IMR-90 (cell line): ENCODE measurements at regions not wholly inside any gene's neighbourhood (a gene's known extent, or its start where the extent isn't known, plus 50 kb on each side); places are given as distances from the start of the nearest gene placed in this dataset.

Experiments
- ATAC-seq: fragments of 200-7000 bp; cut with Tn5 transposase; 2 replicates; pipeline ENCODE4 v1.9.1; 2020; ENCODE audit warnings: low read depth, mild to moderate bottlenecking, moderate library complexity
- BruUV-seq: library from RNA; stranded (reverse); fragments of 400-500 nt; replicated peaks from 2 replicates; lab custom pipeline; 2021; lab: Mats Ljungman, UMichigan
- CTCF ChIA-PET: fragments of 300-600 bp; formaldehyde crosslinking; extraction: SDS; loops from one replicate; lab custom pipeline; 2021; ENCODE audit warnings: antibody characterized with exemption; lab: Yijun Ruan, JAX
- POLR2A ChIA-PET: fragments of 300-600 bp; sonication (Branson Sonifier 250); formaldehyde crosslinking; loops from one replicate; lab custom pipeline; 2022; ENCODE audit warnings: antibody characterized with exemption; ENCODE audit not compliant: unreplicated experiment; lab: Charles Lee
- DNase-seq: peaks from one replicate; pipeline ENCODE4 v3.0.0; 2013
- H2AFZ ChIP-seq: replicated peaks from 2 replicates; pipeline ENCODE3; 2013; ENCODE audit warnings: low read length, mild to moderate bottlenecking; ENCODE audit not compliant: poor library complexity
- H2AK5ac ChIP-seq: 2 replicates; pipeline ENCODE4 v1.6.1; 2013; ENCODE audit warnings: low read depth, low read length, inconsistent platforms
- H2AK9ac ChIP-seq: replicated peaks from 2 replicates; pipeline ENCODE3; 2013; ENCODE audit warnings: mild to moderate bottlenecking, low read depth, low read length, moderate library complexity; ENCODE audit not compliant: poor library complexity
- H2BK120ac ChIP-seq: 2 replicates; pipeline ENCODE4 v1.6.1; 2013; ENCODE audit warnings: low read depth, low read length, inconsistent platforms
- H2BK15ac ChIP-seq: 3 replicates; pipeline ENCODE4 v1.6.1; 2013; ENCODE audit warnings: low read depth, low read length, inconsistent platforms
- H2BK20ac ChIP-seq: 2 replicates; pipeline ENCODE4 v1.6.1; 2013; ENCODE audit warnings: low read depth, mild to moderate bottlenecking, inconsistent platforms, low read length, moderate library complexity
- H2BK5ac ChIP-seq: 2 replicates; pipeline ENCODE4 v1.6.1; 2013; ENCODE audit warnings: mild to moderate bottlenecking, low read depth, low read length, inconsistent platforms; ENCODE audit not compliant: poor library complexity, severe bottlenecking
- H3K14ac ChIP-seq: replicated peaks from 2 replicates; pipeline ENCODE4 v1.6.1; 2013; ENCODE audit warnings: low read depth, low read length, inconsistent platforms
- H3K18ac ChIP-seq: 2 replicates; pipeline ENCODE4 v1.6.1; 2013; ENCODE audit warnings: low read depth, low read length, control low read depth
- H3K23ac ChIP-seq: 2 replicates; pipeline ENCODE4 v1.6.1; 2013; ENCODE audit warnings: low read depth, low read length, inconsistent platforms
- H3K27ac ChIP-seq: 2 replicates; pipeline ENCODE4 v1.5.1; 2013; ENCODE audit warnings: mild to moderate bottlenecking, control low read depth, low read length; ENCODE audit not compliant: insufficient read depth
- H3K27me3 ChIP-seq: 2 replicates; pipeline ENCODE4 v1.6.1; 2013; ENCODE audit warnings: low read length; ENCODE audit not compliant: control insufficient read depth, insufficient read depth
- H3K36me3 ChIP-seq: 2 replicates; pipeline ENCODE4 v1.6.1; 2013; ENCODE audit warnings: low read length, mixed read lengths; ENCODE audit not compliant: control insufficient read depth, insufficient read depth
- H3K4ac ChIP-seq: 2 replicates; pipeline ENCODE4 v1.6.1; 2013; ENCODE audit warnings: low read depth, low read length, inconsistent platforms
- H3K4me1 ChIP-seq: 2 replicates; pipeline ENCODE4 v1.6.1; 2013; ENCODE audit warnings: low read length, mixed read lengths; ENCODE audit not compliant: control insufficient read depth, insufficient read depth
- H3K4me2 ChIP-seq: 2 replicates; pipeline ENCODE4 v1.6.1; 2013; ENCODE audit warnings: low read depth, mild to moderate bottlenecking, control low read depth, low read length, moderate library complexity
- H3K4me3 ChIP-seq: 2 replicates; pipeline ENCODE4 v1.5.1; 2013; ENCODE audit warnings: low read depth, mild to moderate bottlenecking, control low read depth, low read length, moderate library complexity; ENCODE audit not compliant: insufficient read depth
- H3K56ac ChIP-seq: 2 replicates; pipeline ENCODE4 v1.6.1; 2013; ENCODE audit warnings: low read length, inconsistent platforms; ENCODE audit not compliant: insufficient read depth; ENCODE audit errors: extremely low read depth
- H3K79me1 ChIP-seq, 2 experiments: 2 replicates each; pipeline ENCODE4 v1.6.1; 2013; ENCODE audit warnings: low read length in 2 of 2, inconsistent platforms in 1 of 2, low read depth in 1 of 2
- H3K9ac ChIP-seq: 2 replicates; pipeline ENCODE4 v1.6.1; 2013; ENCODE audit warnings: low read depth, low read length, control low read depth
- H3K9me1 ChIP-seq: 2 replicates; pipeline ENCODE4 v1.6.1; 2013; ENCODE audit warnings: low read length, inconsistent platforms; ENCODE audit not compliant: insufficient read depth
- H3K9me3 ChIP-seq: 2 replicates; pipeline ENCODE4 v1.6.1; 2013; ENCODE audit warnings: low read length; ENCODE audit not compliant: control insufficient read depth, insufficient read depth
- H4K20me1 ChIP-seq: 2 replicates; pipeline ENCODE4 v1.6.1; 2013; ENCODE audit warnings: low read length, inconsistent platforms; ENCODE audit not compliant: insufficient read depth
- H4K5ac ChIP-seq: 2 replicates; pipeline ENCODE4 v1.6.1; 2013; ENCODE audit warnings: mild to moderate bottlenecking, low read depth, low read length, control low read depth
- H4K8ac ChIP-seq, 2 experiments: 2 replicates each; pipeline ENCODE4 v1.6.1; 2013; ENCODE audit warnings: low read depth in 2 of 2, low read length in 2 of 2, control low read depth in 1 of 2, inconsistent platforms in 1 of 2
- H4K91ac ChIP-seq: 2 replicates; pipeline ENCODE4 v1.6.1; 2013; ENCODE audit warnings: low read depth, low read length, inconsistent platforms; ENCODE audit not compliant: insufficient read depth
- BHLHE40 ChIP-seq: fragments of 150-350 bp; IDR thresholded peaks from 2 replicates; pipeline ENCODE4 v1.6.1; 2016; ENCODE audit warnings: mild to moderate bottlenecking, low read depth, low read length
- CEBPB ChIP-seq: IDR thresholded peaks from 2 replicates; pipeline ENCODE4 v1.6.1; 2012; ENCODE audit warnings: low read depth, low read length, improper control_type of control experiment
- CHD1 ChIP-seq: IDR thresholded peaks from 2 replicates; pipeline ENCODE4 v1.6.1; 2012; ENCODE audit warnings: low read depth, low read length, improper control_type of control experiment
- FOS ChIP-seq: fragments of 150-350 bp; IDR thresholded peaks from 2 replicates; pipeline ENCODE4 v1.6.1; 2016; ENCODE audit warnings: low read depth, low read length
- MAFK ChIP-seq: IDR thresholded peaks from 2 replicates; pipeline ENCODE4 v1.6.1; 2012; ENCODE audit warnings: low read depth, low read length, improper control_type of control experiment
- MAZ ChIP-seq: IDR thresholded peaks from 2 replicates; pipeline ENCODE4 v1.6.1; 2012; ENCODE audit warnings: low read depth, mild to moderate bottlenecking, low read length, improper control_type of control experiment, moderate library complexity, borderline replicate concordance
- MXI1 ChIP-seq: IDR thresholded peaks from 2 replicates; pipeline ENCODE4 v1.6.1; 2012; ENCODE audit warnings: low read depth, mild to moderate bottlenecking, low read length, moderate library complexity, borderline replicate concordance
- POLR2A ChIP-seq: IDR thresholded peaks from 2 replicates; pipeline ENCODE4 v1.6.1; 2012; ENCODE audit warnings: mild to moderate bottlenecking, low read depth, low read length
- RAD21 ChIP-seq: IDR thresholded peaks from 2 replicates; pipeline ENCODE4 v1.6.1; 2012; ENCODE audit warnings: low read length, improper control_type of control experiment
- RFX5 ChIP-seq: IDR thresholded peaks from 2 replicates; pipeline ENCODE4 v1.8.0; 2012; ENCODE audit warnings: low read depth, mild to moderate bottlenecking, low read length, moderate library complexity
- SMC3 ChIP-seq: fragments of 150-350 bp; IDR thresholded peaks from 2 replicates; pipeline ENCODE4 v1.6.1; 2016; ENCODE audit warnings: low read depth, mild to moderate bottlenecking, antibody characterized with exemption, low read length, moderate library complexity
- WGBS, 2 experiments: methylation state at CpG; one replicate each; pipeline versions ENCODE4 v1.1.5 to v1.1.7; 2013; ENCODE audit warnings: missing lambda C conversion rate in 2 of 2; ENCODE audit not compliant: insufficient read length in 1 of 2; ENCODE audit errors: extremely low coverage in 2 of 2; 5-methylcytosine and 5-hydroxymethylcytosine counted together
- dilution Hi-C: fragments of 300-500 bp; cut with HindIII; formaldehyde crosslinking; loops from one replicate; pipeline ENCODE4 v1.14.3; 2018; ENCODE audit warnings: low sequenced_read_pairs; ENCODE audit not compliant: unreplicated experiment
- in situ Hi-C: fragments of 300-500 bp; cut with MboI; formaldehyde crosslinking; loops from 3 replicates; pipeline ENCODE4 v1.14.3; 2019; ENCODE audit warnings: low sequenced_read_pairs, inconsistent platforms, mixed read lengths
- intact Hi-C: fragments of 100-400 bp; cut with micrococcal nuclease; formaldehyde crosslinking; loops from 2 replicates; pipeline ENCODE4 v1.10.0; 2022
- TF ChIP-seq, protein P1 (sequence below): fragments of 150-350 bp; IDR thresholded peaks from 2 replicates; pipeline ENCODE4 v1.6.1; 2016; ENCODE audit warnings: low read depth, mild to moderate bottlenecking, low read length, moderate library complexity, borderline replicate concordance
- TF ChIP-seq, protein P2 (sequence below): conservative IDR thresholded peaks from 2 replicates; pipeline ENCODE4 v1.5.1; 2012; ENCODE audit warnings: mild to moderate bottlenecking, low read depth, low read length, improper control_type of control experiment
- TF ChIP-seq, protein P3 (sequence below): fragments of 150-350 bp; IDR thresholded peaks from 2 replicates; pipeline ENCODE4 v1.6.1; 2017; ENCODE audit warnings: mild to moderate bottlenecking, antibody characterized with exemption, low read length, low read depth

DNA sequence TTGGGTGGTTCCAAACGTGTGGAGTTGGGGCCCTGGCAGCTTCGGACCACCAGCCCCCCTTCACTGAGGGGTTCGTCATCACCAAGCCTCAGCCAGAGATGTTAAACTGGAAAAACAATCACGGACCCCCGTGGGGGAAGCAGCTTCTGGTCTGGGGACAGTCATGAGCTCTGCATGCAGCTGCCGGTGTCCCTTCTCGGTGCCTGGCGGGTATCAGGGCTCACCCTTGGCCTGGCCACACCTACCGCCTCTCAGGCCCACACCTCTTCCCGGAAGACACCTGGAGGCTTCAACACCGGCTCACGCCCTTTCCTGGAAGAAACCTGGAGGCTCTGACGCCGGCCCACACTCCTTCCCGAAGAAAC, 77.8 kb upstream of the BHLHE23 start:
- H3K4ac ChIP-seq, result no peak overlapping the region
- ChIA-PET POLR2A (no interaction called here), CTCF (no interaction called here)
- no peak overlapping the region for H3K23ac ChIP-seq
- H3K9me1 ChIP-seq, result no peaks in the 10 kb centered on the region
- no peak overlapping the region for H3K56ac ChIP-seq
- H3K14ac ChIP-seq, result no peak overlapping the region
- H2BK15ac ChIP-seq, result no peak overlapping the region
- no peaks in the 10 kb centered on the region for H3K9me3 ChIP-seq
- H4K8ac ChIP-seq, result no peak overlapping the region
- H4K20me1 ChIP-seq, result no peaks in the 10 kb centered on the region
- H3K18ac ChIP-seq, result no peak overlapping the region
- H2AK9ac ChIP-seq, result no peak overlapping the region
- H2BK120ac ChIP-seq, result no peak overlapping the region
- no peaks in the 10 kb centered on the region for H3K36me3 ChIP-seq
- no TSS peak for BruUV-seq
- no peak overlapping the region for H2BK5ac ChIP-seq
- H2BK20ac ChIP-seq, result no peak overlapping the region
- H3K4me1 ChIP-seq, result no peaks in the 10 kb centered on the region
- no peak overlapping the region for H2AK5ac ChIP-seq
- ATAC-seq, result no peak
- in situ Hi-C loops (no loop called here), dilution Hi-C loops (no loop called here), intact Hi-C loops (no loop called here)
- no peak overlapping the region for H4K5ac ChIP-seq
- H3K4me2 ChIP-seq, result no peak overlapping the region
- H4K91ac ChIP-seq, result no peak overlapping the region
- no peak overlapping the region for H3K9ac ChIP-seq
- no peaks in the 10 kb centered on the region for H3K79me1 ChIP-seq
- no peak overlapping the region for H2AFZ ChIP-seq
- peaks cover 31% of the 10 kb centered on the region for H3K27me3 ChIP-seq
- no peak overlapping the region for H3K4me3 ChIP-seq
- 40% methylated on average over 7 of the region's 15 CpGs; no CpG with 5 or more reads in 1 of the 2 experiments for WGBS, 2 experiments
- TF ChIP-seq CEBPB, result no peak
- TF ChIP-seq BHLHE40, result no peak
- TF ChIP-seq SMC3, result no peak
- TF ChIP-seq FOS, result no peak
- TF ChIP-seq POLR2A, result no peak
- TF ChIP-seq, protein P1, sequence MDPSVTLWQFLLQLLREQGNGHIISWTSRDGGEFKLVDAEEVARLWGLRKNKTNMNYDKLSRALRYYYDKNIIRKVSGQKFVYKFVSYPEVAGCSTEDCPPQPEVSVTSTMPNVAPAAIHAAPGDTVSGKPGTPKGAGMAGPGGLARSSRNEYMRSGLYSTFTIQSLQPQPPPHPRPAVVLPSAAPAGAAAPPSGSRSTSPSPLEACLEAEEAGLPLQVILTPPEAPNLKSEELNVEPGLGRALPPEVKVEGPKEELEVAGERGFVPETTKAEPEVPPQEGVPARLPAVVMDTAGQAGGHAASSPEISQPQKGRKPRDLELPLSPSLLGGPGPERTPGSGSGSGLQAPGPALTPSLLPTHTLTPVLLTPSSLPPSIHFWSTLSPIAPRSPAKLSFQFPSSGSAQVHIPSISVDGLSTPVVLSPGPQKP, result no peak
- TF ChIP-seq, protein P2, sequence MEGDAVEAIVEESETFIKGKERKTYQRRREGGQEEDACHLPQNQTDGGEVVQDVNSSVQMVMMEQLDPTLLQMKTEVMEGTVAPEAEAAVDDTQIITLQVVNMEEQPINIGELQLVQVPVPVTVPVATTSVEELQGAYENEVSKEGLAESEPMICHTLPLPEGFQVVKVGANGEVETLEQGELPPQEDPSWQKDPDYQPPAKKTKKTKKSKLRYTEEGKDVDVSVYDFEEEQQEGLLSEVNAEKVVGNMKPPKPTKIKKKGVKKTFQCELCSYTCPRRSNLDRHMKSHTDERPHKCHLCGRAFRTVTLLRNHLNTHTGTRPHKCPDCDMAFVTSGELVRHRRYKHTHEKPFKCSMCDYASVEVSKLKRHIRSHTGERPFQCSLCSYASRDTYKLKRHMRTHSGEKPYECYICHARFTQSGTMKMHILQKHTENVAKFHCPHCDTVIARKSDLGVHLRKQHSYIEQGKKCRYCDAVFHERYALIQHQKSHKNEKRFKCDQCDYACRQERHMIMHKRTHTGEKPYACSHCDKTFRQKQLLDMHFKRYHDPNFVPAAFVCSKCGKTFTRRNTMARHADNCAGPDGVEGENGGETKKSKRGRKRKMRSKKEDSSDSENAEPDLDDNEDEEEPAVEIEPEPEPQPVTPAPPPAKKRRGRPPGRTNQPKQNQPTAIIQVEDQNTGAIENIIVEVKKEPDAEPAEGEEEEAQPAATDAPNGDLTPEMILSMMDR, result no peak
- no peak for TF ChIP-seq CHD1
- no peak for TF ChIP-seq MXI1
- TF ChIP-seq RFX5, result no peak
- no peak for TF ChIP-seq MAFK
- TF ChIP-seq RAD21, result no peak
- TF ChIP-seq, protein P3, sequence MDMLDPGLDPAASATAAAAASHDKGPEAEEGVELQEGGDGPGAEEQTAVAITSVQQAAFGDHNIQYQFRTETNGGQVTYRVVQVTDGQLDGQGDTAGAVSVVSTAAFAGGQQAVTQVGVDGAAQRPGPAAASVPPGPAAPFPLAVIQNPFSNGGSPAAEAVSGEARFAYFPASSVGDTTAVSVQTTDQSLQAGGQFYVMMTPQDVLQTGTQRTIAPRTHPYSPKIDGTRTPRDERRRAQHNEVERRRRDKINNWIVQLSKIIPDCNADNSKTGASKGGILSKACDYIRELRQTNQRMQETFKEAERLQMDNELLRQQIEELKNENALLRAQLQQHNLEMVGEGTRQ, result no peak
- no peak for TF ChIP-seq MAZ
- no peak overlapping the region for H3K27ac ChIP-seq
- no peak for DNase-seq
